ENCODE measurements at regions not wholly inside any gene's neighbourhood (a gene's known extent, or its start where the extent isn't known, plus 50 kb on each side); places are given as distances from the start of the nearest gene placed in this dataset.

DNA sequence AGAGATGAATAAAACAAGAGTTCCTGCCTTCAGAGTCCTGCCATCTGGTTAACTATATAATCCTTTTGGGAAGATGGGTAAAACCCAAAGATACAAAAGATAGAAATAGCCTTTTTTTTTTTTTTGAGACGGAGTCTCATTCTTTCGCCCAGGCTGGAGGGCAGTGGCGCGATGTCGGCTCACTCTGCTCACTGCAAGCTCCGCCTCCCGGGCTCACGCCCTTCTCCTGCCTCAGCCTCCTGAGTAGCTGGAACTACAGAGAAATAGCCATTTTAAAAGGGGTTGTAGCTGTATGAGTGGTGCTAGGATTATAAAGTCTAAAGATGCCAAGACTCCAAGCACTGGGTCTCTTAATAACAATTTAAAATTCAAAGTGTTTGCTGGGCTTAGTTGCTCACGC, 97.2 kb downstream of the KDR start:
- H3K23me2 ChIP-seq (ENCODE audit: insufficient read length, low read depth, low read length, poor library complexity, severe bottlenecking), result no peaks in the 10 kb centered on the region
- no peak overlapping the region for H3K9ac ChIP-seq (ENCODE audit: extremely low read depth, insufficient read length, low read length)
- H3K18ac ChIP-seq (ENCODE audit: insufficient read length, low read depth, low read length), result no peak overlapping the region
- H4K20me1 ChIP-seq (ENCODE audit: control insufficient read depth, insufficient read depth, insufficient read length), result no peaks in the 10 kb centered on the region
- no peak overlapping the region for H2BK120ac ChIP-seq (ENCODE audit: low read depth, low read length, poor library complexity, severe bottlenecking)
- H3K79me1 ChIP-seq (ENCODE audit: insufficient read depth, low read depth, low read length, poor library complexity, severe bottlenecking), result no peaks in the 10 kb centered on the region
- H3K23ac ChIP-seq (ENCODE audit: insufficient read length, low read depth, low read length), result no peak overlapping the region
- H2BK20ac ChIP-seq (ENCODE audit: low read depth, low read length, poor library complexity, severe bottlenecking), result no peak overlapping the region
- no peaks in the 10 kb centered on the region for H3K79me2 ChIP-seq (ENCODE audit: insufficient read depth, low read length)
- no peak overlapping the region for H3K4ac ChIP-seq (ENCODE audit: low read depth, low read length)
- Mint-ChIP-seq H3K27ac (no peak overlapping the region), H3K27me3 (ENCODE audit: low read depth) (no peaks in the 10 kb centered on the region), H3K4me3 (no peak overlapping the region), H3K4me1 (peaks cover 29 to 34% of the 10 kb centered on the region in 2 experiments), H3K36me3 (ENCODE audit: insufficient read depth in 1 of 3, low read depth in 3 of 3) (no peaks in the 10 kb centered on the region), H3K9me3 (no peaks in the 10 kb centered on the region)
- H3K9me3 ChIP-seq (ENCODE audit: control insufficient read depth, low read depth, low read length), result no peaks in the 10 kb centered on the region
- H3K4me2 ChIP-seq (ENCODE audit: insufficient read depth, insufficient read length, low read length), result no peak overlapping the region
- H2BK12ac ChIP-seq (ENCODE audit: insufficient read length, low read depth, low read length), result no peak overlapping the region
- H3T11ph ChIP-seq (ENCODE audit: low read length), result no peak overlapping the region
- H4K5ac ChIP-seq (ENCODE audit: insufficient read length, low read depth, low read length), result no peak overlapping the region
- H3K27ac ChIP-seq (ENCODE audit: insufficient read length, low read depth, low read length), result no peak overlapping the region
- H4K8ac ChIP-seq (replicated peaks; ENCODE audit: insufficient read length, low read depth, low read length), result no peak overlapping the region
- no peak overlapping the region for H2BK5ac ChIP-seq (ENCODE audit: insufficient read length, low read length)
- no peak overlapping the region for H3K56ac ChIP-seq (ENCODE audit: insufficient read length, low read depth, low read length)
- TF ChIP-seq, protein P1, sequence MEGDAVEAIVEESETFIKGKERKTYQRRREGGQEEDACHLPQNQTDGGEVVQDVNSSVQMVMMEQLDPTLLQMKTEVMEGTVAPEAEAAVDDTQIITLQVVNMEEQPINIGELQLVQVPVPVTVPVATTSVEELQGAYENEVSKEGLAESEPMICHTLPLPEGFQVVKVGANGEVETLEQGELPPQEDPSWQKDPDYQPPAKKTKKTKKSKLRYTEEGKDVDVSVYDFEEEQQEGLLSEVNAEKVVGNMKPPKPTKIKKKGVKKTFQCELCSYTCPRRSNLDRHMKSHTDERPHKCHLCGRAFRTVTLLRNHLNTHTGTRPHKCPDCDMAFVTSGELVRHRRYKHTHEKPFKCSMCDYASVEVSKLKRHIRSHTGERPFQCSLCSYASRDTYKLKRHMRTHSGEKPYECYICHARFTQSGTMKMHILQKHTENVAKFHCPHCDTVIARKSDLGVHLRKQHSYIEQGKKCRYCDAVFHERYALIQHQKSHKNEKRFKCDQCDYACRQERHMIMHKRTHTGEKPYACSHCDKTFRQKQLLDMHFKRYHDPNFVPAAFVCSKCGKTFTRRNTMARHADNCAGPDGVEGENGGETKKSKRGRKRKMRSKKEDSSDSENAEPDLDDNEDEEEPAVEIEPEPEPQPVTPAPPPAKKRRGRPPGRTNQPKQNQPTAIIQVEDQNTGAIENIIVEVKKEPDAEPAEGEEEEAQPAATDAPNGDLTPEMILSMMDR (conservative IDR thresholded peaks at IDR 0.05), result no peak
- WGBS (ENCODE audit: extremely low coverage, insufficient read length, low lambda C conversion rate), result no CpG with 5 or more reads among the region's 9 CpGs
- no peaks in the 10 kb centered on the region for H3K4me1 ChIP-seq (ENCODE audit: insufficient read depth, low read length)
- H3K27me3 ChIP-seq (ENCODE audit: insufficient read depth, low read length), result no peaks in the 10 kb centered on the region
- H3K14ac ChIP-seq (ENCODE audit: insufficient read depth, low read length), result no peak overlapping the region
- no peak overlapping the region for H2AK5ac ChIP-seq (ENCODE audit: insufficient read length, low read length)
- H4K91ac ChIP-seq (ENCODE audit: insufficient read length, low read depth, low read length), result no peak overlapping the region
- H2AFZ ChIP-seq (ENCODE audit: low read length), result no peak overlapping the region
- H2BK15ac ChIP-seq (ENCODE audit: low read depth, low read length), result no peak overlapping the region
- DNase-seq, result peak; percentile 36
